HFF-Myc (cell line): ENCODE measurements at regions not wholly inside any gene's neighbourhood (a gene's known extent, or its start where the extent isn't known, plus 50 kb on each side); places are given as distances from the start of the nearest gene placed in this dataset.

Experiments used
- DNase-seq: peaks from one replicate; pipeline ENCODE4 v3.0.0-alpha.2; 2011; ENCODE audit warnings: low read depth; ENCODE audit errors: extremely low read depth
- H3K4me3 ChIP-seq: replicated peaks from 2 replicates; pipeline ENCODE4 v1.5.1; 2011; ENCODE audit warnings: low read depth, mild to moderate bottlenecking, control low read depth, low read length
- TF ChIP-seq, protein P1 (sequence below): IDR thresholded peaks from 2 replicates; pipeline ENCODE4 v1.5.1; 2012; ENCODE audit warnings: mild to moderate bottlenecking, low read depth, low read length, control low read depth; ENCODE audit errors: missing control alignments

DNA sequence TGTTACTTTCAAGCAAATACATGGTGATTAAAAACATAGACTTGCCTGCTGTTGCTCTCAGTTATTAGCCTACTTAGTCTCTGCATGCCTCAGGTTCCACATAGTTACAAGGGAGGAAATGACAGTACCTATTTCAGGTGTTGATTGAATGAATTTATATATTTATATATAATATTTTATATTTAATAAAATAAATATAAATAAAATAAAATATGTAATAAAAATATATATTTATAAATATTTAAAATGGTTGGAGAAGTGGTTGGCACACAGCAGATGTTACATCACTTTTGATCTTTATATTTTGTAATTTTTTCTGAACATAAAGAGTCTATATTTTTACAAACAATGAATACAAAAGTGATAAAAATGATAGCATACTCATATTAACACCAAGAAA lies 716.0 kb upstream of the EYS start:
- H3K4me3 ChIP-seq = no peak overlapping the region
- no peak for DNase-seq
- TF ChIP-seq, protein P1, sequence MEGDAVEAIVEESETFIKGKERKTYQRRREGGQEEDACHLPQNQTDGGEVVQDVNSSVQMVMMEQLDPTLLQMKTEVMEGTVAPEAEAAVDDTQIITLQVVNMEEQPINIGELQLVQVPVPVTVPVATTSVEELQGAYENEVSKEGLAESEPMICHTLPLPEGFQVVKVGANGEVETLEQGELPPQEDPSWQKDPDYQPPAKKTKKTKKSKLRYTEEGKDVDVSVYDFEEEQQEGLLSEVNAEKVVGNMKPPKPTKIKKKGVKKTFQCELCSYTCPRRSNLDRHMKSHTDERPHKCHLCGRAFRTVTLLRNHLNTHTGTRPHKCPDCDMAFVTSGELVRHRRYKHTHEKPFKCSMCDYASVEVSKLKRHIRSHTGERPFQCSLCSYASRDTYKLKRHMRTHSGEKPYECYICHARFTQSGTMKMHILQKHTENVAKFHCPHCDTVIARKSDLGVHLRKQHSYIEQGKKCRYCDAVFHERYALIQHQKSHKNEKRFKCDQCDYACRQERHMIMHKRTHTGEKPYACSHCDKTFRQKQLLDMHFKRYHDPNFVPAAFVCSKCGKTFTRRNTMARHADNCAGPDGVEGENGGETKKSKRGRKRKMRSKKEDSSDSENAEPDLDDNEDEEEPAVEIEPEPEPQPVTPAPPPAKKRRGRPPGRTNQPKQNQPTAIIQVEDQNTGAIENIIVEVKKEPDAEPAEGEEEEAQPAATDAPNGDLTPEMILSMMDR = no peak

DNA sequence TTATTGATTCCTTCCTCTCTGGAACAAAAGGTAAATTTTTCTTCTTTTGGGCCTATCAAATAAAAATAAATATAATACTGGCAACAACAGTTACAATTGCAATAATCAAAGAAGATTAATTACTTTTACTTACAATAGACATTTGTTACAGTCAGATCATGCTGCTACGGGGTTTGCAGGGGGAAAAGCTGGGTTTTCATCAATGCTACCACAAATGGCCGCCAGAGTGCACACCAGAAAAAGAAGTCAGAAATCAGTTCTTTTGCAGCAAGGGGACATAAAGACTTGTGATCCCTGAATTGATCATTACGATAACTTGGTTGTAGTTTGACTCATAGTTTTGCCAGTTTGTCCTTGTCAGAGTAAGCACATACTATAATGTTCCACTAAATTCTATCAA lies 714.5 kb upstream of the EYS start:
- no peak overlapping the region for H3K4me3 ChIP-seq
- TF ChIP-seq, protein P1 = no peak
- DNase-seq = no peak

DNA sequence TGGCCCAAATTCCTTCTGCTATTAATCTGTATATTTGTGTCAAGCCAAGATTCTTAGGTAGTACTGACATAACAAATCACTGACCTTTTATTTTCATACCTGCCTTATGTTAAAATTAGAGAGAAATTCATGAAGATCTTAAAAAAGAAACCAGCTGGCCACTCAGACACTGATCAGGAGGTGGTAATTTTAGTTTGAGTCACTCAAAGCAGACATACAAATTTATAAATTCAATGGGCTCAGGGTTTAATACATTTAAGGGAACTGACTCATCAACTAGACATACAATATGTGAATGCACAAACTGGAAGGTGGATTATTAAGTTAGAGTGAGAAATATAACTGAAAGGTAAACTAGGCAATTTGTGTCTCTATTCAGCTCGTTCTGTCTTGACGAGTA lies 711.9 kb upstream of the EYS start:
- H3K4me3 ChIP-seq = no peak overlapping the region
- DNase-seq = no peak
- TF ChIP-seq, protein P1 = no peak

DNA sequence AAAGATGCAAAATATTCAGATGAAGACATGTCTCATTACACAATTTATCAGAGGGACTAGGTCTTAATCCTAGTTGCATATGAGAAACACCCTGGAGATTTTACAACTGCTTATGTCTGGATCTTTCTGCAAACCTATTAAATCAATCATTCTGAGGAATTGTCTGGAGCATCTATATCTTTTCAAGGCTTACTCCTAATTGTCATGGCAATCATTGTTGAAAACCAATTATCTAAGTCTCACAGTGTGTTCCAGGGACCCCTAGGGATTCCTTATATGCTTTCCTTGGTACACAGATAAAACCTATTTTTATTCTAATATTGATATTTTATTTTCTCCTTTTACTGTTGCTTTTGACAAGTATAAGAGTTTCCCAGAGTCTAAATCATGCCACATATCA lies 696.9 kb upstream of the EYS start:
- H3K4me3 ChIP-seq = no peak overlapping the region
- TF ChIP-seq, protein P1 = no peak
- no peak for DNase-seq

DNA sequence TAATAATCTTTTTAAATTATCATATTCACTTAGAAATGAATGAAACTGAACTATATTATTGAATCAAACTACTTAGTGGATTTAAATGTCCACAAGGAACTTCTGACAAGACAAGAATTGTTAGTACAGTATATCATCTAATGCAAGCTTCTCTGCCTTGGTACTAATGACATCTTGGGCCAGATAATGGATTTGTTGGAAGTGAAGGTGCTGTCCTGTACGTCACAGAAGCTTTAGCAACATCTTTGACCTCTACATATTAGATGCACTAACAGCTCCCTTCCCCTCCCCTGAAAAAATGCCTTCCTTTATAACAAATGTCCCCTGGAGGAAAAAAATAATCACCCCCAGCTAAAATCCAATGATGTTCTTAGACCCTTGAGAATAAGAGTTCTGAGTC lies 695.8 kb upstream of the EYS start:
- TF ChIP-seq, protein P1 = no peak
- H3K4me3 ChIP-seq = no peak overlapping the region
- DNase-seq = no peak

DNA sequence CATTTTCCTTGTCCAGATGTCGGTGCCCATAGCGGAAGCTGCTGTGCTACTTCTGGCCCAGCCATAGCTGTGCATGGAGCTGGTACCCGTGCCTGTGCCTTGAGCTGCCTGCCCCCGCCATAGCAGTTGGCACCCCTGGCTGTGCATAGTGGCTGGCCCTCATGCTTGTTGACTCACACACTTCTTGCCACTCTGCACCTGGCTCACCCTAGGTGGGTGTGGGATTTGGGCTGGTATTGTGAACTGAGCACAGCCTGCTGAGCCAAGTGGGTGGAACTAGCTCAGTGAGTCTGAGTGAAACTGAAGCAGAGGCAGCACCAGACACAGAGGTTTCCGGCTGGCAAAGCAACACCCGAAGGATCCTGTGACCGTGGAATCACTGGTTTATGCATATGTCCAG lies 689.5 kb upstream of the EYS start:
- H3K4me3 ChIP-seq = no peak overlapping the region
- DNase-seq = no peak
- TF ChIP-seq, protein P1 = no peak

DNA sequence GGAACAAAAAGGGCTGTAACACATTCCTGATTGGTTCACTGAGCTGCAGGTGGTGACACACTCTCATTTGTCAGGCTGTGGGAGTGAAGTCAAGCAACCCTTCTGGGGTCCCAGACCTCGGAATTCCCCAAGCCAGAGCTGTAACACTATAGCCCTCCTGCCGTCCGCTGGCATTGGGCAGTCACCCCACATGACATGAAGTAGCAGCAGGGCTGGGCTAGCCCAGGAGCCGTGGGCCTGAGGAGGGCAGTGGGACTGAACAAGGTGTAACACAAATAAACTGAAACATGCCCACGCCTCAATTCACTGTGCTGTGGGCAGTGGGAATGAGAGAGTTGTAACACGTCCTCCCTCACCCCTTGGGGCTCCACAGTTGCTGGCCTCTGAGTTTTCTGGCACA lies 689.1 kb upstream of the EYS start:
- no peak overlapping the region for H3K4me3 ChIP-seq
- TF ChIP-seq, protein P1 = no peak
- no peak for DNase-seq
